GM21529 (cell line): ENCODE measurements at regions not wholly inside any gene's neighbourhood (a gene's known extent, or its start where the extent isn't known, plus 50 kb on each side); places are given as distances from the start of the nearest gene placed in this dataset.

Experiments used
- ATAC-seq: cut with Tn5 transposase; IDR thresholded peaks from one replicate; pipeline ENCODE4 v1.9.1; 2021; ENCODE audit not compliant: unreplicated experiment

GRCh38 chr13:74084375-74084935, 49.7 kb downstream of the KLF12 start:
- ATAC-seq = no peak

GRCh38 chr13:74082741-74083160, 51.5 kb downstream of the KLF12 start:
- no peak for ATAC-seq

DNA sequence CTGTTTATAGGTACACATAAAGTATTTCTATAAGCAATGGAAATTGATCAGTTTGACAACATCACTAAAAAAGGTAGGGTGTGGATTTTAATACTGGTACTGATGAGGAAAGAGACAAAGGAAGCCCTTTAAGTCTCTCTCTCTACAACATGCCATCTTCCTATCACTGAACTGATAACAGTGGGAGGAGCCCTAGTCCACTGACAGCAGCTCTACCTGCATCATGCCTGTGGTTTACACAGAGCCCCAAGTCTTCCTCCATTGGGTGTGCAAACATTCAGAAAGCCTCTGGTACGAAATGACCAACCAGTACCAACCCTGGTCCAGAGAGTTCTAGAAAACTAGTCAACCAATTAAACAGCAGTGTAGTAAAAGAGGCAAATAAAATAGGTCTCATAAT, 53.4 kb downstream of the KLF12 start:
- no peak for ATAC-seq

DNA sequence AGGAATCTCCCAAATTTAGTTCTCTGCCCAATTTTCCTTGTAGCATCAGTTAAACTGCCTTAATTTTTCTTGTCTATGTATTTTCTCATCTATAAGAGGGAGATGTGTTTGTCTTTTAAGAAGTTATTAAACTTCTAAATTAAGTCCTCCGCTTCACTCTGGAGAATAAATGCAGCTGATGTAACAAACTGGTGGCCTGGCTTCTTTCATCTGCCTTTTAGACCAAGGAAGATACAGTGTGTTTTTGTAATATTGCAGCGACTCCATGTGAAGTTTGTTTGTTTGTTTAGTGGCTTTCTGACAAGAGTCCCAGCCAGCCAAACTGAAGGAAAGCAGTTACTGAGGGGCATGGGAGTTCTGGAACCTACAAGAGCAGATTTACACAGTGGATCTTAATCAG, 56.4 kb downstream of the KLF12 start:
- ATAC-seq = no peak

- ATAC-seq = no peak
Observed at GRCh38 chr13:74077375-74077774, 56.8 kb downstream of the KLF12 start.

- no peak for ATAC-seq
Observed at GRCh38 chr13:74074723-74075122, 59.5 kb downstream of the KLF12 start.

DNA sequence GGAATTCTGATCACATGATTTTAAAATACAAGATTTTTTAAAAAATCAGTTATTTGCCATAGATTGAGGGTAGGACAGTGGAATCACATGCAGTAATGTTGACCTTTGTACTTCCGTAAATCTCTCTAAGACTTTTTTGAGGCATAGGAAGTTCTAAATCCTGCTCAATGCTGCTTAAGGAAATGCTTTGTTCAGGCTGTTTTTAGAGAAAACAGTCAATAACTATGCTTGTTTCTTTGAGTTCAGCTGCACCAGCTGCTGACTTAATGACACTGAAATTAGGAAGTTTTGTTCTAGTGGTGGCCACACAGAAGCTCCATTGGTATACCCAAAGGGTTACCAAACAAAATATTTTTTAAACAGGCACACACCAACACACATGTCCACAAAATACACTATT, 60.9 kb downstream of the KLF12 start:
- no peak for ATAC-seq

- ATAC-seq = no peak
Observed at GRCh38 chr13:74070513-74070912, 63.7 kb downstream of the KLF12 start.

- ATAC-seq = peak; percentile 55
Observed at GRCh38 chr13:74070065-74070464, 64.1 kb downstream of the KLF12 start.

- ATAC-seq = no peak
Observed at GRCh38 chr13:74068471-74068870, 65.7 kb downstream of the KLF12 start.

DNA sequence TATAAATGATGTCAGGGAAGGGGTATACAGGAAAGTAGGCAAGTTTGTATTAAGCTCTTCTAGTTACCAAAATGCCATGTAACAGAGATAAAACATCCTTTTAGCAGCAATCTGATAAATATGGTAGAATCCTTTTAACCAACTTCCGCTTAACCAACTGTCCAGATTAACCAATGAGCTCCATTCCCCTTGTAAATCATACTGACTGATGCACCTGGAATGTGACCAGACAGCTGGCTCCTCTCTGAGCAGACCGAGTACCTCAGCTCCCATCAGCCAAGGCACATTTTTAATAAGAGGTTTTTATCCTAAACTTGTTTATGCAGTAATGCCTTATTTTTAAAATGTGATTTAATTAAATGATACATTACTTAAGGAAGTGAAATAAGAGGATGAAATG, 66.4 kb downstream of the KLF12 start:
- no peak for ATAC-seq

- no peak for ATAC-seq
Observed at GRCh38 chr13:74066937-74067336, 67.3 kb downstream of the KLF12 start.

GRCh38 chr13:74064805-74065312, 69.3 kb downstream of the KLF12 start:
- no peak for ATAC-seq

- no peak for ATAC-seq
Observed at GRCh38 chr13:74063533-74064100, 70.6 kb downstream of the KLF12 start.

- peak; percentile 80 for ATAC-seq
Observed at GRCh38 chr13:74062933-74063332, 71.3 kb downstream of the KLF12 start.

- peak; percentile 77 for ATAC-seq
Observed at GRCh38 chr13:74061926-74062595, 72.1 kb downstream of the KLF12 start.

GRCh38 chr13:74056801-74057542, 77.2 kb downstream of the KLF12 start:
- ATAC-seq = no peak

- no peak for ATAC-seq
Observed at GRCh38 chr13:74052402-74052928, 81.7 kb downstream of the KLF12 start.

GRCh38 chr13:74048756-74049155, 85.4 kb downstream of the KLF12 start:
- no peak for ATAC-seq

DNA sequence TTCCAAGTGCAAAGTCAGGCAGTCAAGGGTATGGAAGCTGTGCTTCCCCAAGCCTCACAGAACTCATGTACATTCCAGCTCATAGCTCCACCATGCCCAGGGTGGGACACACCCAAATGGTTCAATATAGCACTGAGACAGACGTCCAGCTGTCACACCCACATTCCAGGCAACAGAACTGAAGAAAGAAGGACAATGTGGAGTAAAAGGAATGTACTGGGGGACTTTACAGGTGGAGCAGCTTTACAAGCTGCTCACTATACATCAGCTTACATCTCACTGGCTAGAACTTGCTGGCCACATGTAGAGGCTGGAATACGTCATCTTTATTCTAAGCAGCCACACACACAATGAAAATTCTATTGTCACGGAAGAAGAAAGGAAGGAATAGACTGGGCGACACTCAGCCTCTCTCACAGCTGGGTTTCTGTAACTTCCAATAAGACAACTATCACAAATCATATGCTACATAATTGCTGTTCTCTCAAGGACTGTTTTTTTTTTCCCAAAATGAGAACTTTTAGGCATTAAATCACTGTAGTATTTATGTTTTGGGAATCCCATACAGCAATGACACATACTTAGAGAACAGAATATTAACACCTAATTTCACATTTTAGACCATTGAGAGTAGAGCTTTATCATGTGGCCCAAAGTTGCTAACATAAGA, 86.1 kb downstream of the KLF12 start:
- no peak for ATAC-seq

DNA sequence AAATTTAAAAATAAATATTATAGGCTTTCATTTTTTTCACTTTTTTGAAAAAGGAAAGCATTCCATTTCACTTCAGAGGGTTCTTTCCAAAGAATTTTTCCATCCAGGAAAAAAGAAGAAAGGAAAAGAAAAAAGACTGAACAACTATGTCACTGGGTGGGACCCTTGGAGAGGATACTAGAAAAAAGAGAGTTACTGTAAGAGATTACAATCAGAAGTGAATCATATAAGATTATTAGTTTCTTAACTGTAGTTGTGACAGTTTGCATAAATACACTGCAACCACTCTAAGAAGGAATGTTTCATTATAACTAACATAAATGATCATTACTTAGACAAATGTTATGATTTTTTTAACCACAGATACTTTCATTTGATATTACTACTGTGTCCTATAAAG, 87.8 kb downstream of the KLF12 start:
- no peak for ATAC-seq
